PC-9 (cell line): ENCODE measurements at regions not wholly inside any gene's neighbourhood (a gene's known extent, or its start where the extent isn't known, plus 50 kb on each side); places are given as distances from the start of the nearest gene placed in this dataset.

Source experiments
- BruUV-seq: library from RNA; stranded (reverse); fragments of 400-500 nt; replicated peaks from 2 replicates; lab custom pipeline; 2021; lab: Mats Ljungman, UMichigan
- CTCF ChIA-PET: fragments of 300-600 bp; sonication (Branson Sonifier 250); formaldehyde crosslinking; loops from one replicate; lab custom pipeline; 2022; ENCODE audit warnings: antibody characterized with exemption; lab: Charles Lee
- POLR2A ChIA-PET: fragments of 300-600 bp; sonication (Branson Sonifier 250); formaldehyde crosslinking; loops from one replicate; lab custom pipeline; 2022; ENCODE audit warnings: antibody characterized with exemption; ENCODE audit not compliant: unreplicated experiment; lab: Charles Lee
- DNase-seq, 2 experiments: peaks; one replicate each; pipeline versions ENCODE4 v3.0.0 to v3.0.0-alpha.2; 2015 to 2022; ENCODE audit warnings: mixed read lengths in 1 of 2
- H2AFZ ChIP-seq: fragments of 200-600 bp; sonication (generic); 2 replicates; pipeline ENCODE4 v1.8.1; 2017; ENCODE audit warnings: antibody characterized with exemption
- H3F3A ChIP-seq: fragments of 200-600 bp; sonication (generic); 2 replicates; pipeline ENCODE4 v1.8.1; 2017; ENCODE audit warnings: antibody characterized with exemption, mild to moderate bottlenecking, low read depth; ENCODE audit not compliant: insufficient read depth
- H3K27ac ChIP-seq: fragments of 200-600 bp; sonication (generic); 2 replicates; pipeline ENCODE4 v1.6.1; 2016; ENCODE audit warnings: mixed run types
- H3K27me3 ChIP-seq: fragments of 200-600 bp; sonication (generic); 2 replicates; pipeline ENCODE4 v1.6.1; 2016; ENCODE audit warnings: low read depth, mixed run types; ENCODE audit not compliant: insufficient read depth
- H3K36me3 ChIP-seq: fragments of 200-600 bp; sonication (generic); 2 replicates; pipeline ENCODE4 v1.6.1; 2016; ENCODE audit warnings: low read depth, mixed run types
- H3K4me1 ChIP-seq: fragments of 200-600 bp; sonication (generic); replicated peaks from 2 replicates; pipeline ENCODE4 v1.6.1; 2016; ENCODE audit warnings: mixed run types; ENCODE audit not compliant: insufficient read depth
- H3K4me2 ChIP-seq: fragments of 200-600 bp; sonication (generic); 2 replicates; pipeline ENCODE4 v1.6.1; 2017; ENCODE audit warnings: mixed run types
- H3K4me3 ChIP-seq: fragments of 200-600 bp; sonication (generic); 2 replicates; pipeline ENCODE4 v1.6.1; 2016; ENCODE audit warnings: mixed run types
- H3K79me2 ChIP-seq: fragments of 200-600 bp; sonication (generic); 2 replicates; pipeline ENCODE4 v1.6.1; 2017; ENCODE audit warnings: low read depth, mixed run types
- H3K9me2 ChIP-seq: fragments of 200-600 bp; sonication (generic); 2 replicates; pipeline ENCODE4 v1.8.1; 2017; ENCODE audit warnings: mild to moderate bottlenecking; ENCODE audit not compliant: insufficient read depth
- H3K9me3 ChIP-seq: fragments of 200-600 bp; sonication (generic); 2 replicates; pipeline ENCODE4 v1.8.1; 2016; ENCODE audit warnings: low read depth; ENCODE audit not compliant: insufficient read depth
- H4K20me1 ChIP-seq: fragments of 200-600 bp; sonication (generic); 2 replicates; pipeline ENCODE4 v1.8.1; 2017; ENCODE audit not compliant: insufficient read depth
- EZH2 ChIP-seq: fragments of 200-600 bp; sonication (generic); IDR thresholded peaks from 2 replicates; pipeline ENCODE4 v1.8.0; 2017; ENCODE audit warnings: antibody characterized with exemption, low read depth
- intact Hi-C: fragments of 100-400 bp; cut with micrococcal nuclease; formaldehyde crosslinking; loops from one replicate; pipeline ENCODE4 v1.10.0; 2022; ENCODE audit not compliant: unreplicated experiment
- TF ChIP-seq, protein P1 (sequence below): fragments of 200-600 bp; sonication (generic); conservative IDR thresholded peaks from 2 replicates; pipeline ENCODE4 v1.6.1; 2017; ENCODE audit warnings: mixed run types, antibody characterized with exemption, mild to moderate bottlenecking, moderate library complexity

DNA sequence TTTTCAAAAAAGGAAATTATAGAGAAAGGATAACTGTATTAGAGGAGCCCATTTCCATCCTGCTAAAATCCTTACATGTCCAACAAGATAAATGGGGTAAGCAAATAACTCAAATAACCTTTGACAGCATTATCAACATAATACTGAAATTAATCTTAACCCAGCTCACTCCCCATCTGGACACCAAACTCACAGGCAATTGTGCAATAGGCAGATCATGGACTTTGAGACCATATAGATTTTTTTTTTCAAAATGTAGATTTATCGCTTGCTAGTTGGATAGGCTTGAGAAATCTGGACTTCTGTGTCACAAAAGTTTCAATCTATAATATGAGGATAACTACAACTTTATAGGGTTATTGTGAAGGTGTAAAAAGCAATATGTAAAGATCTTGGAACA lies 134.4 kb upstream of the ASCC3 start:
- no peaks in the 10 kb centered on the region for H3K79me2 ChIP-seq
- H3F3A ChIP-seq: no peaks in the 10 kb centered on the region
- H3K4me3 ChIP-seq: no peak overlapping the region
- peaks cover 8% of the 10 kb centered on the region; the same call in 1 of the 2 replicates for H3K4me1 ChIP-seq
- no peaks in the 10 kb centered on the region for H4K20me1 ChIP-seq
- intact Hi-C loops: no loop called here
- no peaks in the 10 kb centered on the region for H3K36me3 ChIP-seq
- H2AFZ ChIP-seq: no peak overlapping the region
- POLR2A ChIA-PET: no interaction called here
- no peaks in the 10 kb centered on the region for H3K27me3 ChIP-seq
- no peak for DNase-seq
- no peak overlapping the region for H3K27ac ChIP-seq
- no TSS peak for BruUV-seq
- H3K9me2 ChIP-seq: no peaks in the 10 kb centered on the region
- TF ChIP-seq, protein P1, sequence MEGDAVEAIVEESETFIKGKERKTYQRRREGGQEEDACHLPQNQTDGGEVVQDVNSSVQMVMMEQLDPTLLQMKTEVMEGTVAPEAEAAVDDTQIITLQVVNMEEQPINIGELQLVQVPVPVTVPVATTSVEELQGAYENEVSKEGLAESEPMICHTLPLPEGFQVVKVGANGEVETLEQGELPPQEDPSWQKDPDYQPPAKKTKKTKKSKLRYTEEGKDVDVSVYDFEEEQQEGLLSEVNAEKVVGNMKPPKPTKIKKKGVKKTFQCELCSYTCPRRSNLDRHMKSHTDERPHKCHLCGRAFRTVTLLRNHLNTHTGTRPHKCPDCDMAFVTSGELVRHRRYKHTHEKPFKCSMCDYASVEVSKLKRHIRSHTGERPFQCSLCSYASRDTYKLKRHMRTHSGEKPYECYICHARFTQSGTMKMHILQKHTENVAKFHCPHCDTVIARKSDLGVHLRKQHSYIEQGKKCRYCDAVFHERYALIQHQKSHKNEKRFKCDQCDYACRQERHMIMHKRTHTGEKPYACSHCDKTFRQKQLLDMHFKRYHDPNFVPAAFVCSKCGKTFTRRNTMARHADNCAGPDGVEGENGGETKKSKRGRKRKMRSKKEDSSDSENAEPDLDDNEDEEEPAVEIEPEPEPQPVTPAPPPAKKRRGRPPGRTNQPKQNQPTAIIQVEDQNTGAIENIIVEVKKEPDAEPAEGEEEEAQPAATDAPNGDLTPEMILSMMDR: no peak
- no peak for TF ChIP-seq EZH2
- H3K9me3 ChIP-seq: no peaks in the 10 kb centered on the region
- no peak overlapping the region for H3K4me2 ChIP-seq
- CTCF ChIA-PET: no interaction called here

GRCh38 chr6:101016163-101016562 lies 135.0 kb upstream of the ASCC3 start:
- Histone ChIP-seq H3K27me3 (no peaks in the 10 kb centered on the region), H3K4me3 (no peak overlapping the region), H3K4me1 (peaks cover 4% of the 10 kb centered on the region; the same call in 1 of the 2 replicates), H3K79me2 (no peaks in the 10 kb centered on the region), H3K4me2 (no peak overlapping the region), H3F3A (no peaks in the 10 kb centered on the region), H3K9me2 (no peaks in the 10 kb centered on the region), H3K36me3 (no peaks in the 10 kb centered on the region), H3K27ac (no peak overlapping the region), H4K20me1 (no peaks in the 10 kb centered on the region), H2AFZ (no peak overlapping the region), H3K9me3 (no peaks in the 10 kb centered on the region)
- intact Hi-C loops: no loop called here
- BruUV-seq: no TSS peak
- DNase-seq: no peak
- TF ChIP-seq EZH2: no peak
- TF ChIP-seq, protein P1: no peak
- CTCF ChIA-PET: no interaction called here
- POLR2A ChIA-PET: no interaction called here

DNA sequence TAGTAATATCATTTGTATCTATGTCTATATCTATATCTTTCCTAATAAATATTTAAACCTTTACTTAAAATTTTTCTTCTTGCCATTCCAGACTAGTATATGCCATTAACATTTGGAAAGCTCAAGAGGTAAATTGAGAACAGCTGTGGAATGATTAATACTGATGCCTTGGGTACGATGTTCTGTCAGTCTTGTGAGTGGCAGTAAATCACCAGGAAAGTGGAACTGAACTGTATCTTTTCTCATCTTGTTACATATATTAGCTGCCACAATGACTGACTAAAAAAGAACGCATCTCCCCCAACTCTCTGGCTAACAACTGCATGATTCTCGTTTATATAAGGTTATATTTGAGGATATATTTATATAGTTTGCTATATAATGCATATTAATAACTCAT lies 137.0 kb upstream of the ASCC3 start:
- POLR2A ChIA-PET: no interaction called here
- no peak overlapping the region for H2AFZ ChIP-seq
- H3K27me3 ChIP-seq: no peaks in the 10 kb centered on the region
- H3K4me1 ChIP-seq: no peaks in the 10 kb centered on the region
- no TSS peak for BruUV-seq
- no peak for TF ChIP-seq EZH2
- TF ChIP-seq, protein P1: no peak
- H3K79me2 ChIP-seq: no peaks in the 10 kb centered on the region
- H3K4me3 ChIP-seq: no peak overlapping the region
- CTCF ChIA-PET: no interaction called here
- DNase-seq: no peak
- intact Hi-C loops: no loop called here
- H3F3A ChIP-seq: no peaks in the 10 kb centered on the region
- no peaks in the 10 kb centered on the region for H3K9me3 ChIP-seq
- H3K27ac ChIP-seq: no peak overlapping the region
- H3K36me3 ChIP-seq: no peaks in the 10 kb centered on the region
- H3K9me2 ChIP-seq: no peaks in the 10 kb centered on the region
- H3K4me2 ChIP-seq: no peak overlapping the region
- H4K20me1 ChIP-seq: no peaks in the 10 kb centered on the region
